ENCODE measurements at regions not wholly inside any gene's neighbourhood (a gene's known extent, or its start where the extent isn't known, plus 50 kb on each side); places are given as distances from the start of the nearest gene placed in this dataset.

- H3K4me3 ChIP-seq (ENCODE audit: low read depth, low read length): no peak overlapping the region
- DNase-seq (ENCODE audit: low read depth): no peak
- no peaks in the 10 kb centered on the region for H3K36me3 ChIP-seq (ENCODE audit: control insufficient read depth, insufficient read depth, low read length)
- H3K27me3 ChIP-seq (ENCODE audit: control insufficient read depth, insufficient read depth, low read length): no peaks in the 10 kb centered on the region
- FAIRE-seq: no peak
- TF ChIP-seq, protein P1, sequence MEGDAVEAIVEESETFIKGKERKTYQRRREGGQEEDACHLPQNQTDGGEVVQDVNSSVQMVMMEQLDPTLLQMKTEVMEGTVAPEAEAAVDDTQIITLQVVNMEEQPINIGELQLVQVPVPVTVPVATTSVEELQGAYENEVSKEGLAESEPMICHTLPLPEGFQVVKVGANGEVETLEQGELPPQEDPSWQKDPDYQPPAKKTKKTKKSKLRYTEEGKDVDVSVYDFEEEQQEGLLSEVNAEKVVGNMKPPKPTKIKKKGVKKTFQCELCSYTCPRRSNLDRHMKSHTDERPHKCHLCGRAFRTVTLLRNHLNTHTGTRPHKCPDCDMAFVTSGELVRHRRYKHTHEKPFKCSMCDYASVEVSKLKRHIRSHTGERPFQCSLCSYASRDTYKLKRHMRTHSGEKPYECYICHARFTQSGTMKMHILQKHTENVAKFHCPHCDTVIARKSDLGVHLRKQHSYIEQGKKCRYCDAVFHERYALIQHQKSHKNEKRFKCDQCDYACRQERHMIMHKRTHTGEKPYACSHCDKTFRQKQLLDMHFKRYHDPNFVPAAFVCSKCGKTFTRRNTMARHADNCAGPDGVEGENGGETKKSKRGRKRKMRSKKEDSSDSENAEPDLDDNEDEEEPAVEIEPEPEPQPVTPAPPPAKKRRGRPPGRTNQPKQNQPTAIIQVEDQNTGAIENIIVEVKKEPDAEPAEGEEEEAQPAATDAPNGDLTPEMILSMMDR (IDR thresholded peaks at IDR 0.05; ENCODE audit: insufficient read depth, low read length, severe bottlenecking): no peak
These were observed 429.1 kb upstream of the CDH4 start for GRCh38 chr20:60822699-60823607.

DNA sequence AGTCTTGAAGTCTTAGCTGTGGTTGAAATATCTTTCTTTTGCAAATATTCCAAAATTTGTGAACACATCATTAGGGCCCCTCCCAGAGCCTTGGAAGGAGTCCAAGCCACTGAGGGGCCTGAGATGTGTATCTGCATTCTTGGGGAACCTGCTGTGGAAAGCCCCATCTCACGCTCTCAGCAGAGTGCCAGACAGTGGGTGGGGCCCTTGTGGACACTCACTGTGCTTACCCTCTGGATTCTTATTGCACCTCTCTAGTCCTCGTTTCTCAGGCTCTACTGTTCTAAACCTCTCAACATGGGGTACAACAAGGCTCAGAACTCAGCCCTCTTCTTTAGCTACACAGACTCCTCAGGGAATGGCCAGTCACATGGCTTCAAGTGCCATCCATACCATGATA is 416.2 kb upstream of the CDH4 start:
- DNase-seq (ENCODE audit: low read depth): no peak

DNA sequence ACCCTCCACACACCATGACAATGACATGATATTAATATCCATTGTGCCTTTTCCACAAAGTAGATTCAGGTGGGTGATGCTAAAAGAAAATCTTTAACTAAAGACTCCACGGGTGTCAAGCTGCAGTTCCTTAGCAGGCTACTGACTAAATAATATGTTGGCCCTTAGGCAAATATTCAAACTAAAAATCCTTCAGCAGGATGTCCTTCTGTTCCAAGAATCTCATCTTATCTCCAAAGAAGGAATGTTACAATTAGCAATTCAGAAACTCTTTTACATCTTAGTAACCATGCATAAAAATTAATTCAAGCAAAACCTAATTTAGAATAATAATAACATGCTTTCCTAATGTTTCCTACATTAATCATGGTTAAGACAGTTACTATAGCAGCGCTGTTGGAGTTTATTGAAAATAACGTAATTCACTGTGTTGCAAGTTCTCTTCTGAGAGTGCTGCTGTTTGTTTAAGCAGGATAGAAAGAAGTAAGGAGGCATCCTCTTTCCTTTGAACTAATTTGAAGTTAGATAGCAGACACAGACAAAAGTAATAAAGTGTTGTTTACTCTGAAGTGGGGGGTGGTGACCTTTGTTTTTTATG is 414.8 kb upstream of the CDH4 start:
- no peaks in the 10 kb centered on the region for H3K27me3 ChIP-seq (ENCODE audit: control insufficient read depth, insufficient read depth, low read length)
- TF ChIP-seq, protein P1 (IDR thresholded peaks at IDR 0.05; ENCODE audit: insufficient read depth, low read length, severe bottlenecking): no peak
- H3K4me3 ChIP-seq (ENCODE audit: low read depth, low read length): no peak overlapping the region
- DNase-seq (ENCODE audit: low read depth) (no peak), FAIRE-seq (no peak)
- H3K36me3 ChIP-seq (ENCODE audit: control insufficient read depth, insufficient read depth, low read length): no peaks in the 10 kb centered on the region

More for the DNA sequence above, 416.2 kb upstream of the CDH4 start:
- Histone ChIP-seq H3K4me3 (ENCODE audit: low read depth, low read length) (no peak overlapping the region), H3K36me3 (ENCODE audit: control insufficient read depth, insufficient read depth, low read length) (no peaks in the 10 kb centered on the region), H3K27me3 (ENCODE audit: control insufficient read depth, insufficient read depth, low read length) (no peaks in the 10 kb centered on the region)
- no peak for FAIRE-seq
- TF ChIP-seq, protein P1 (IDR thresholded peaks at IDR 0.05; ENCODE audit: insufficient read depth, low read length, severe bottlenecking): no peak

DNA sequence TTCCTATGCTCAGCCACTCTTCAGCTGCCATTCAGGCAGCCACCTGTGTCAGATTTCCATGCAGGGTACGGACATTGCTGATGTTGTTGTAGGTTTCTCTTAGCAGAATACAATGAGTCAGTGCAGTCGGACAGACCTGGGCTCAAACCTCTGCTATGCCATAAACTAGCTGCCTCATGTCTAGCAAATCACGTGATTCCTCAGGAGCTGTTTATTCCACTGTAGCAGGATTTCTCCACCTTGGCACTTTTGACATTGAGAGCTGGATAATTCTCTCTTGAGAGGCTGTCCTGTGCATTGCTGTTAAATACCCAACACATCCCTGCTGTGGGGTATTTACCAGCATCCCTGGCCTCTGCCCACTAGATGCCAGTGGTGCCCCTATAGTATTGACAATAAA is 413.8 kb upstream of the CDH4 start:
- TF ChIP-seq, protein P1 (IDR thresholded peaks at IDR 0.05; ENCODE audit: insufficient read depth, low read length, severe bottlenecking): no peak
- Histone ChIP-seq H3K27me3 (ENCODE audit: control insufficient read depth, insufficient read depth, low read length) (no peaks in the 10 kb centered on the region), H3K36me3 (ENCODE audit: control insufficient read depth, insufficient read depth, low read length) (no peaks in the 10 kb centered on the region), H3K4me3 (ENCODE audit: low read depth, low read length) (no peak overlapping the region)
- DNase-seq (ENCODE audit: low read depth) (no peak), FAIRE-seq (no peak)

DNA sequence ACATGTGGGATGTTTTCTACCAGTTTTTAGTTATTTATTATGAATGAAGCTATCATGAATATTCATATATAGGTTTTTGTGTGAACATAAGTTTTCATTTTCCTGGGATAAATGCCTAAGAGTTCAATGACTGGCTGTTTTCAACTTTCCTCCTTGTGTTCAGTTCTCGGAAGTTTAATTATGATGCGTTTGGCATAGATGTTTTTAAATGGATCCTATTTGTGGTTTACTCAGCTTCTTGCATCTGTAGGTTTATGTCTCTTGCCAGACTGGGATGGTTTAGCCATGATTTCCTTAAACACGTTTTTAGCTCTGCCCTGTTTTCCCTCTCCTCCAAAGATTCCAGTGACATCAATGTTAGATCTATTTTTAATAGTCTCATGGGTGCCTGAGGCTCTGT is 411.1 kb upstream of the CDH4 start:
- DNase-seq (ENCODE audit: low read depth): no peak
- FAIRE-seq: no peak
- no peaks in the 10 kb centered on the region for H3K27me3 ChIP-seq (ENCODE audit: control insufficient read depth, insufficient read depth, low read length)
- no peak overlapping the region for H3K4me3 ChIP-seq (ENCODE audit: low read depth, low read length)
- TF ChIP-seq, protein P1 (IDR thresholded peaks at IDR 0.05; ENCODE audit: insufficient read depth, low read length, severe bottlenecking): no peak
- no peaks in the 10 kb centered on the region for H3K36me3 ChIP-seq (ENCODE audit: control insufficient read depth, insufficient read depth, low read length)
